B cell (primary cell): ENCODE measurements at regions not wholly inside any gene's neighbourhood (a gene's known extent, or its start where the extent isn't known, plus 50 kb on each side); places are given as distances from the start of the nearest gene placed in this dataset.

Source experiments
- ATAC-seq: fragments of 200-7000 bp; cut with Tn5 transposase; one replicate; pipeline ENCODE4 v1.10.0; 2021; ENCODE audit warnings: low read depth, mild to moderate bottlenecking, moderate number of reproducible peaks, moderate library complexity
- CTCF ChIA-PET: fragments of 350-600 bp; sonication (Branson Sonifier 250); formaldehyde crosslinking; loops from one replicate; lab custom pipeline; 2021; ENCODE audit warnings: antibody characterized with exemption, inconsistent platforms; lab: Charles Lee
- POLR2A ChIA-PET: fragments of 350-600 bp; sonication (Branson Sonifier 250); formaldehyde crosslinking; loops from one replicate; lab custom pipeline; 2021; ENCODE audit warnings: antibody characterized with exemption; lab: Charles Lee
- DNase-seq: peaks from one replicate; pipeline ENCODE4 v3.0.0; 2013
- H2AFZ ChIP-seq: 2 replicates; pipeline ENCODE4 v1.6.1; 2012; ENCODE audit warnings: mild to moderate bottlenecking, low read depth, low read length; ENCODE audit not compliant: insufficient read depth, poor library complexity, severe bottlenecking
- H3K27ac ChIP-seq, 2 donors: 1 replicate in 1 of 2; 2 replicates in 1 of 2; pipeline ENCODE4 v1.5.1; 2012 to 2013; ENCODE audit warnings: low read length in 2 of 2, mild to moderate bottlenecking in 2 of 2, moderate library complexity in 1 of 2
- H3K27me3 ChIP-seq, 4 experiments: fragments of 200-600 bp in 1 of 4; sonication (generic) in 1 of 4; replicated peaks in 1 of 4; 1 replicate in 2 of 4; 2 replicates in 2 of 4; pipeline versions ENCODE4 v1.6.1 to v1.7.0; 2013 to 2016; ENCODE audit warnings: low read length in 3 of 4, mild to moderate bottlenecking in 2 of 4, mixed read lengths in 1 of 4, moderate library complexity in 1 of 4; ENCODE audit not compliant: insufficient read depth in 4 of 4, control insufficient read depth in 3 of 4; ENCODE audit errors: control extremely low read depth in 1 of 4
- H3K36me3 ChIP-seq, 2 experiments: replicated peaks in 1 of 2; 1 replicate in 1 of 2; 2 replicates in 1 of 2; pipeline versions ENCODE4 v1.6.1 to v1.7.1; 2013; ENCODE audit warnings: low read length in 1 of 2; ENCODE audit not compliant: insufficient read depth in 2 of 2, control insufficient read depth in 1 of 2; ENCODE audit errors: control extremely low read depth in 1 of 2, extremely low read depth in 1 of 2
- H3K4me1 ChIP-seq, 2 donors: fragments of 200-600 bp in 1 of 2; sonication (generic) in 1 of 2; 1 replicate in 1 of 2; 2 replicates in 1 of 2; pipeline versions ENCODE4 v1.5.1 to v1.6.1; 2013 to 2017; ENCODE audit warnings: low read length in 2 of 2; ENCODE audit not compliant: control insufficient read depth in 2 of 2, insufficient read depth in 2 of 2
- H3K4me2 ChIP-seq: replicated peaks from 2 replicates; pipeline ENCODE3; 2012; ENCODE audit warnings: mild to moderate bottlenecking, low read depth, low read length; ENCODE audit not compliant: poor library complexity, severe bottlenecking
- H3K4me3 ChIP-seq, 5 experiments: fragments of 200-600 bp in 1 of 5; sonication (generic) in 1 of 5; 1 replicate in 3 of 5; 2 replicates in 2 of 5; pipeline versions ENCODE4 v1.5.1 to v1.7.0; 2011 to 2016; ENCODE audit warnings: low read length in 4 of 5, mild to moderate bottlenecking in 4 of 5, low read depth in 2 of 5, control low read depth in 1 of 5, moderate library complexity in 1 of 5; ENCODE audit not compliant: insufficient read depth in 1 of 5; ENCODE audit errors: control extremely low read depth in 1 of 5, extremely low read depth in 1 of 5
- H3K79me2 ChIP-seq: fragments of 200-600 bp; sonication (generic); one replicate; pipeline ENCODE4 v1.6.0; 2016; ENCODE audit warnings: low read length; ENCODE audit not compliant: control insufficient read depth, insufficient read depth
- H3K9ac ChIP-seq: fragments of 200-600 bp; sonication (generic); 2 replicates; pipeline ENCODE4 v1.6.1; 2017; ENCODE audit warnings: mild to moderate bottlenecking, low read length, moderate library complexity
- H3K9me3 ChIP-seq, 3 donors: one replicate each; pipeline versions ENCODE4 v1.6.1 to v1.7.1; 2013; ENCODE audit warnings: low read length in 2 of 3; ENCODE audit not compliant: control insufficient read depth in 2 of 3, insufficient read depth in 1 of 3; ENCODE audit errors: control extremely low read depth in 1 of 3
- H4K20me1 ChIP-seq: 2 replicates; pipeline ENCODE4 v1.6.0; 2012; ENCODE audit warnings: mild to moderate bottlenecking, low read length; ENCODE audit not compliant: insufficient read depth, control insufficient read depth, poor library complexity, severe bottlenecking
- H3K27ac Mint-ChIP-seq: one replicate; pipeline ENCODE4 v1.8.0; 2021; ENCODE audit warnings: mixed read lengths
- H3K27me3 Mint-ChIP-seq: one replicate; pipeline ENCODE4 v1.8.0; 2021; ENCODE audit warnings: mixed read lengths
- H3K4me1 Mint-ChIP-seq: one replicate; pipeline ENCODE4 v1.8.0; 2021; ENCODE audit warnings: mixed read lengths
- H3K4me3 Mint-ChIP-seq: one replicate; pipeline ENCODE4 v1.8.0; 2021; ENCODE audit warnings: mixed read lengths
- H3K9me3 Mint-ChIP-seq: one replicate; pipeline ENCODE4 v1.8.0; 2022; ENCODE audit warnings: mixed read lengths; ENCODE audit not compliant: insufficient read depth
- EZH2 ChIP-seq: IDR thresholded peaks from 2 replicates; pipeline ENCODE4 v1.6.1; 2012; ENCODE audit warnings: borderline replicate concordance, low read depth, mild to moderate bottlenecking, moderate library complexity, low read length; ENCODE audit not compliant: insufficient read depth, poor library complexity, severe bottlenecking
- WGBS: methylation state at CpG from one replicate; pipeline ENCODE4 v1.1.5; 2013; ENCODE audit warnings: missing lambda C conversion rate; ENCODE audit not compliant: insufficient coverage; 5-methylcytosine and 5-hydroxymethylcytosine counted together
- intact Hi-C: fragments of 100-400 bp; cut with micrococcal nuclease; formaldehyde crosslinking; loops from one replicate; pipeline ENCODE4 v1.10.0; 2022
- TF ChIP-seq, protein P1 (sequence below): fragments of 200-600 bp; IDR thresholded peaks from one replicate; pipeline ENCODE4 v1.8.0; 2022; ENCODE audit warnings: antibody characterized with exemption, mild to moderate bottlenecking

DNA sequence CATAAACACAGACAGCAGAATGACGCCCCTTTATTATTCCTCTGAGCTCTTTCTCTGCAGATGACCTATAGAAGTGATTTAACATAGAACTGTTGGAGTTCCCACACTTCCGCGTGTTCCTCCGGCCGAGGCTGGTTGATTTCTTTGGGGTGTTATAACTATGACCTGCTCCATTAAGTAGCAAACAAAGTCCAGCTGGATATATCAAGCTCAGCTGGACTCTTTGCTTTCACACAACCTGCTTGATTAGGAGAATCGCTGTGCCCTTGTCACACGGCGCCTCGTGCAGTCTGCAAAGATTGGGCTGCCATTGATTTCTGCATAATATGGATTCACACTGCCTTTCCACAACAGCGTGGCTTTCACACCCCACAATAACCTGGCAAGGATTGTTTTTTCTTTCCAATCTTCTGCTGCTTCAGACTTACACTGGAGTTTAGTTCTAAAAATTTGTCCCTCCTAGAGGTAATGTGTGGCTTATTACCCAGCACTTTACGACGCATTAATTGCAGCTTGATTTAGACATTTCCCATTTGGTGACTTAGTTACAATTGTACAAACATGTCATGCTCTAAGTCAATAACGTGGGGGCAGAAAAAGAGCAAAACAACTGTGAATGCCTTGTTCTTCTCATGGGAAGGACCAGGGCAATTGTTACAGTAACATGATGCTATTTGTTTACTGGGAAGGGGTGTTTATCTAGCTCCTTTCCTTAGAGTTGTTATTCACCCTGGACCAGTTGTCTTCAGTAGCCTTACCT is 485.7 kb downstream of the TXNL1 start:
- Histone ChIP-seq H2AFZ (no peak overlapping the region), H3K79me2 (no peaks in the 10 kb centered on the region), H3K4me1 (no peaks in the 10 kb centered on the region), H4K20me1 (no peaks in the 10 kb centered on the region), H3K9ac (no peak overlapping the region), H3K9me3 (no peaks in the 10 kb centered on the region), H3K4me2 (no peak overlapping the region), H3K27me3 (peaks cover 0 to 2% (median 0%) of the 10 kb centered on the region in 4 experiments), H3K27ac (no peak overlapping the region), H3K4me3 (no peak overlapping the region), H3K36me3 (no peaks in the 10 kb centered on the region)
- no peaks in the 10 kb centered on the region for H3K9me3 Mint-ChIP-seq
- no peak for TF ChIP-seq EZH2
- TF ChIP-seq, protein P1, sequence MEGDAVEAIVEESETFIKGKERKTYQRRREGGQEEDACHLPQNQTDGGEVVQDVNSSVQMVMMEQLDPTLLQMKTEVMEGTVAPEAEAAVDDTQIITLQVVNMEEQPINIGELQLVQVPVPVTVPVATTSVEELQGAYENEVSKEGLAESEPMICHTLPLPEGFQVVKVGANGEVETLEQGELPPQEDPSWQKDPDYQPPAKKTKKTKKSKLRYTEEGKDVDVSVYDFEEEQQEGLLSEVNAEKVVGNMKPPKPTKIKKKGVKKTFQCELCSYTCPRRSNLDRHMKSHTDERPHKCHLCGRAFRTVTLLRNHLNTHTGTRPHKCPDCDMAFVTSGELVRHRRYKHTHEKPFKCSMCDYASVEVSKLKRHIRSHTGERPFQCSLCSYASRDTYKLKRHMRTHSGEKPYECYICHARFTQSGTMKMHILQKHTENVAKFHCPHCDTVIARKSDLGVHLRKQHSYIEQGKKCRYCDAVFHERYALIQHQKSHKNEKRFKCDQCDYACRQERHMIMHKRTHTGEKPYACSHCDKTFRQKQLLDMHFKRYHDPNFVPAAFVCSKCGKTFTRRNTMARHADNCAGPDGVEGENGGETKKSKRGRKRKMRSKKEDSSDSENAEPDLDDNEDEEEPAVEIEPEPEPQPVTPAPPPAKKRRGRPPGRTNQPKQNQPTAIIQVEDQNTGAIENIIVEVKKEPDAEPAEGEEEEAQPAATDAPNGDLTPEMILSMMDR: no peak
- ChIA-PET POLR2A (no interaction called here), CTCF (no interaction called here)
- ATAC-seq (no peak), DNase-seq (no peak)
- no peaks in the 10 kb centered on the region for H3K4me1 Mint-ChIP-seq
- no peak overlapping the region for H3K4me3 Mint-ChIP-seq
- H3K27me3 Mint-ChIP-seq: no peaks in the 10 kb centered on the region
- intact Hi-C loops: no loop called here
- no peak overlapping the region for H3K27ac Mint-ChIP-seq
- 95% methylated on average over 5 of the region's 13 CpGs for WGBS

GRCh38 chr18:56148373-56148772 is 490.0 kb downstream of the TXNL1 start:
- TF ChIP-seq, protein P1: no peak
- no peak for TF ChIP-seq EZH2
- Mint-ChIP-seq H3K4me3 (no peak overlapping the region), H3K27ac (no peak overlapping the region), H3K9me3 (no peaks in the 10 kb centered on the region), H3K4me1 (no peaks in the 10 kb centered on the region), H3K27me3 (no peaks in the 10 kb centered on the region)
- H3K4me2 ChIP-seq: no peak overlapping the region
- no peak for DNase-seq
- no peaks in the 10 kb centered on the region for H3K36me3 ChIP-seq
- H3K4me3 ChIP-seq: no peak overlapping the region
- H4K20me1 ChIP-seq: no peaks in the 10 kb centered on the region
- H2AFZ ChIP-seq: no peak overlapping the region
- H3K9me3 ChIP-seq: no peaks in the 10 kb centered on the region
- no peaks in the 10 kb centered on the region for H3K4me1 ChIP-seq
- no peaks in the 10 kb centered on the region for H3K79me2 ChIP-seq
- CTCF ChIA-PET: no interaction called here
- H3K9ac ChIP-seq: no peak overlapping the region
- intact Hi-C loops: no loop called here
- peaks cover 0 to 2% (median 0%) of the 10 kb centered on the region in 4 experiments for H3K27me3 ChIP-seq
- H3K27ac ChIP-seq: no peak overlapping the region
- POLR2A ChIA-PET: no interaction called here
- no peak for ATAC-seq
